ENCODE measurements at regions not wholly inside any gene's neighbourhood (a gene's known extent, or its start where the extent isn't known, plus 50 kb on each side); places are given as distances from the start of the nearest gene placed in this dataset.

DNA sequence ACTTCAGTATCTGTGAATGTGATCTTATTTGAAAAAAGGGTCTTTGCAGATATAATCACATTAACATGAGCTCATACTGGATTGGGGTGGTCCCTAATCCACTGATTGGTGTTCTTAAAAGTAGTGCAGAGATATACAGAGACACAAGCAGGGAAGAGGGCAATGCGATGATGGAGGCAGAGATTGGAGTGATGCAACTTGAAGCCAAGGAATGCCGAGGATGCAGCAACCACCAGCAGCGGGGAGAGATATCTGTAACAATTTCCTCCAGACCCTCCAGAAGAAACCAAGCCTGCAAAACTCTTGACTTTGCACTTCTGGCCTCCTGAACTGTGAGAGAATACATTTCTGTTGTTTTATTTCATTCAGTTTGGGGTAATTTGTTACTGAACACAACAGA, 171.0 kb upstream of the MBNL1 start:
- no peak for DNase-seq (ENCODE audit: low read depth in 2 of 2)

DNA sequence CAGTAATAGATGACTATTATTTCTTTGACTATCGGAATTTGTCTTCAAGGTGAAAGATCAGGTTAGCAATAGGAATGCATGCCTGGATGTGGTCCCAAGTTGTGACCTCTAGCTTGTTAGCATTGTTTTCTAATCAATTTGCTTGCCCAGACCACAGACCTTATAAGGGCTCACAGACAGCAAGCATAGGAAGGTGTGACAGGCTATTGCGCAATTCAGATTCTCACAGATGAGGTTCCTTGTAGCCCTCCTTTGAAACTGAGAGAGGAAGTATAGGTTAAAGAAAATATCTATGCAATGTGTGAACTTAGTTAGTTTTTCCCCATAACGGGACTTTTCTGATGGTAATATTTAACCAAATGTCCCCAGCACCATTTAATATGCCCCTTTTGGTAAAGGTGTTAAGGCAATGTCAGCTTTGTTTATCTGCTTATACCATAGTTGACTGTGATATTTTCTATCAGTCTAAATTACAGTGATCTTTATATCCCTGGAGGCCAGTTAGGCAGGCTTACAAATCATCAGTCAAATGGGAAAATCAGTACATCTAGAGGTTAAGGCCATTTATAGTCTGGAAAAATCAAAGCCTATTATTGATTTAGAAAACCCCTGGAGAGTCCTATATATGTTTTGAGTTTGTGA, 168.1 kb upstream of the MBNL1 start:
- no peak for DNase-seq (ENCODE audit: low read depth in 2 of 2)

DNA sequence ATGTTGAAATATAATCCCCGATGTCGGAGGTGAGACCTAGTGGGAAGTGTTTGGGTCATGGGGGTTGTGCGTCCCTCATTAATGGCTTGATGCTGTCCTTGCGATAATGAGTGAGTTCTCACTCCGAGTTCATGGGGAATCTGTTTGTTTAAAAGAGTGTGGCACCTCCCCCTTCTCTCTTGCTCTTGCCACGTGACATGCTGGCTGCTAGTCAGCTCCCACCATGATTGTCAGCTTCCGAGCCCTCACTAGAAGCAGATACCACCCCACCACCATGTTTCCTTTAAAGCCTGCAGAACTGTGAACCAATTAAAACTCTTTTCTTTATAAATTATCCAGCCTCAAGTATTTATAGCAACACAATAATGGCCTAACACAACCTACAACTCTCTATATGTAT, 166.3 kb upstream of the MBNL1 start:
- DNase-seq (ENCODE audit: low read depth in 2 of 2) = no peak

DNA sequence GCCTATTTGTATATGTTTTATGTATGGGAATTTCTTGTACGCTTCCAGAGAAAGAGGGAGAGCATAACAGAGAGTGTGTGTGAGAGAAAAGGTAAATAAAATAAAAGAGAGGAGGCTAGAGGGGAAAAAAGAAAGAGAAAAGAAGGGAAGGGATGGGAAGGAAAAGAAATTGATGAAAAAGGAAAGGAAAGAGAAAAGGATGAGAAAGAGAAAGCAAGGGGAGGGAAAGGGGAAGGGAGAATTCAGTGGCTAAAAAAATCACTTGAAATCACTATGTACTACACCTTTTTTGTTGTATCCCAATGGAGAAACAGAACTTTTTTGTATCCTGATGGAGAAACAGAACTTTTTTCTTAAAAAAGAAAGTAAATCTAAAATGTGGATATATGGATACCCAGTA, 165.5 kb upstream of the MBNL1 start:
- DNase-seq (ENCODE audit: low read depth in 2 of 2) = no peak

DNA sequence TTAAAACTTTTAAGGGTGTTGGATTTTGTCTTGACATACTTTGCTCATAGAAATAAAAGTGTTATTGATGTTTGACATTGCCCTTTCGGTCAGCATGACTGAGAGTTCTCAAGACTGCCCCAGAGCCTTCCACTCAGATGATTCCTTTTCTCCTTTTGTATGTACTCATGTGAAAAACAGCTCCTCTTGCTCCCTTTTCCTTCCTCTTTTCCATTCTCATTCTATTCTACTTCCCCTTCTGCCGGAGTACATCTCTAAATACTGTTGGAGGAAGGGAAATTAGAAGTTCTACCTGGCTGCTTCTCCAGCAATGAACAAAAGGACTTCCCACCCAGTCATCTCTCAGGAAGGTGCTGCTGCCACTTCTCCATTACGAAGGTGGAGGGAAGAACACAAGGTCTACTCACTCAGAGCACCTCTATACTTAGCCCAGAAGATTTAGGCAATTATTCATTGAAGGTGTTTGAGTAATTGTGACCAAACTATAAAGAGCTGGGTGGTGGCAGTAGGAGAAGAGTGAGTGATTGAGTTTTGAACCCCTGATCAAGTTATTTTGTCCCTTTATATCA, 163.8 kb upstream of the MBNL1 start:
- no peak for DNase-seq (ENCODE audit: low read depth in 2 of 2)

DNA sequence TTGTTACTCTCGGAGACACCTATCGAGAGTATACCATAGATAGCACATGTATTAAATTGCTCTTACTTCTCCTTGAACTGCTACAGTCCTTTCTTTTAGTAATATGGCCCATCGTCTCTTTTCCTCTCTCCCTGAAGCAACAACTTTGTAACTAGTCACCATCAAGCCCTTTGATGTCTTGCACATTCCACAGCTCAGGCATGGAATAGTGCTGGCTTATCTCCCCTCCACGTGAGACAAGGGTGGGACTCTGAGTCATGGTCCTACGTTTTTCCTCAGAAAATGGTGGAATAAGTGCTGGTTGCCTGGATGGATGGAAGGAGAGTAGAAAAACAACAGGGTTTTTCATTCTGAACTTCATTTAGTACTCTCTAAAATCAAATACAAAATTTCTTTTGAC, 163.3 kb upstream of the MBNL1 start:
- DNase-seq (ENCODE audit: low read depth in 2 of 2) = no peak

DNA sequence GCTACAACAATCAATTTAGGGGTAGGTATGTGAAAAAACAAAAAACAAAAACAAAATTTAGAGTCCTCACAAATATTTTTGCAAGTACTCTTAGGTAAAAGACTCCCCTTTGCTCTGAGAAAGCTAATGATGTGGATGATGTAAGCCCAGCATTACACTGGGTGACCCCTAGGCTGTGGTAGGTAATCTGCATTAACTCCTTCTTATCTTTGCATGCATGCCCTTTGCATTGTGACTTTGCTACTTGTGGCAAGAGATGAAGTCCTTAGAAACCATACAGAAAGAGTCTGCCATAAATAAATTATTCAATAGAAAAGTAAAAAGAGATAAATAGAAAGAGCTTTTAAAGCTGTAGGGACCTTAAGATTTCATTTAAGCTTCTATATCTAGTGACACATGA, 159.7 kb upstream of the MBNL1 start:
- DNase-seq (ENCODE audit: low read depth in 2 of 2) = no peak

DNA sequence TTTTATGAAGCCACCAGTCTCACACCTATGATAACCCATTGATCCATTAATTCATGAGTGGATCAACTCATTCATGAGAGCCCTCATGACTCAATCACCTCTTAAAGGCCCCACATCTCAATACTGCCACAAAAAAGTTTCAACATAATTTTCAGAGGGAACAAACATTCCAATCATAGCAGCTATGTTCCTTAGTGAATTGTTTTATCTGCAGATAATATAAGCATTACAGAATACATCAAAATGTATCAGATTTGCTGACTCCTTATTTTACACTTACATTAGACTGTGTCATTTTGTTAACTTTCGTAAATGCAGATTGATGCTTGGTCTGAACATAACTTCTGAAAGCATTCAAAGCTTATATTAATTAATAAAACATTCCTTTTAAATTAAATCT, 155.3 kb upstream of the MBNL1 start:
- DNase-seq (ENCODE audit: low read depth in 2 of 2) = no peak

DNA sequence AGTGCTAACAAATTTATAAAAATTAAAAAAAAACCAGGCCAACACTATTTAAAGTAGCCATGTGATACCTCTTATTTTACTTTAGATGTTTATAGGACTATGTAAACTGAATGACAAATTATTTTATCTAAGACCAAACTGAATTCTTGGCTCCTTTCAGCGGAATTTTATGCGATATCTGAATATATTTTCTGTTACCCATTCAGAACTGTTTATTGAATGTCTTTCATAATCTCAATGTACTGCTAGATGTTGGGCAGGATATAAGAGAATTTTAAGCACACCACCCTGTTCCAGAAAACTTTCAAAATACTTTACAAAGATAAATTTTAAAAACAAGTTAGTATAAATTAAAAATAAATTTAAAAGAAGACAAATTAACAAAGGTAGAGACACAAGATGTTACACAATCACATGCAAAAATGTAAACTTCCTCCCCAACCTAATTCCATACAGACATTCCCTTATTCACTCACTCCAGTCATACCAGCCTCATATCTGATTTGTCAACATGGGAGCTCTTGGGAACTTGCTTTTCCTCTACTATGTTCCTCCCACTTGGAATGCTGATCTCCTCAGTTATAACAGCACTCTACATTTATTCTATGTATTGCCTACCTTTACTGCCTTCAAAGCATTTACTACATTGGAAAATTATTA, 154.6 kb upstream of the MBNL1 start:
- DNase-seq (ENCODE audit: low read depth in 2 of 2) = no peak

DNA sequence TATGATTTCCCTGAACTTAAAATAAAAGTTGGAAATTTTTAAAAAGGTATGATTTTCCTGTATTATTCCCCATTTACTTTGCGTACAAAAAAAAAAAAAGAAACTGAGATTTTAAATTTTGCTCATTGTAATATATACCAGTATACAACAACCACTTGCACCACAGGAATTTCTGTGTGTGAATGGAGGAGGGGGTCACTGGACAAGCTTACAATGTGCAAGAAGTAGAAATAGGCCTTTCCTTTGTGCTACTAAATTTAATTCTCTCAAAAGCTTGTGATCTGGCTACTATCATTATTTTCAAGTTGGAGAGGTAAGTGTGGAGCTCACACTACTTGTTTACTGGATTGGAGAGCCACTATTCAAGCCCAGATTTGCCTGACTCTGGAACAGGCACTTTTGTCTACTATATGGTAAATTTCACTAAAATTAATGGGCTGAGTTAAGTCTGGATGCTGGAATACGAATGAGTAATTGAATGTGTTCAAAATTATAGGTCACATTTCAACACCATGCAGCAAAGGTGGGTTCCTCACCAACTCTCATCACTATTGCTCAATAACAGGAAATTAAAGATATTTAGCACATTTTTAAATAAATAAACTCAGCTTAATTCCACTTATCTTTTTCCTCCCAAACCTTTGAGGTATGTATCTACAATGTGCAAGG, 148.0 kb upstream of the MBNL1 start:
- DNase-seq (ENCODE audit: low read depth in 2 of 2) = no peak

DNA sequence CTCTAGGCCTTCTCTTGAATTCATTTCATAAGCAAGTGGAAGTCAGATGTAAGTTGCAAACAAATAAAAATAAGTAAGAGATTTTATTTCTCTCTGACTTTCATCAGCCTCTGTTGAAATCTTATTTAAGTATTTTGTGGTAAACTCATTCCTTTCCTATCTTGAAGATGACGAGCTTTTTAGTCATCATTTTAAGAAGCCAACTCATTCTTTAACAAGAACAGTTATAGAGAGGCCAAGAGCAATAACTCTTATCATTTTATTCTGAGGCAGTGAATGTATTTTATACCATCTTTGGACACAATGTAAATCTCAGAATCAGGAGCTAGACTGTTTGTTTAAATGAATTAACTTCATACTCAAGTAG, 147.5 kb upstream of the MBNL1 start:
- DNase-seq (ENCODE audit: low read depth in 2 of 2) = no peak

DNA sequence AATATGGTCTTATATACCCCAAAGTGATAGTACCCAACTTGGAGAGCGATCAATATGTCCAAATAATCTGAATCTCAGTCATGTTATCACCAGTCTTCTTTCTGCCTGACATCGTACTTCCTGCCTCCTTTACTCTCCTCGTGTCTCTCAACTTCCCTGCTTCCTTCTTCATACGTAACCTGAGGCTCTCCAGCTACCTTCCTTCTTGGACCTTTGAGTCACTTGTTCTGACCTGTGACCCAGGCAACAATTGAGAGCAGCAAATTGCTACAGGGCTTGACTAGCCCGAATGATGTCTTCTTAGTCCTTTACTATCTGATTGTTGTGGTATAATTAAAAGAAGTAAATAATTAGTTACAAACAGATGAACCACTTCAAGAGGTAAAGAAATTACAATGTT, 145.9 kb upstream of the MBNL1 start:
- DNase-seq (ENCODE audit: low read depth in 2 of 2) = no peak

DNA sequence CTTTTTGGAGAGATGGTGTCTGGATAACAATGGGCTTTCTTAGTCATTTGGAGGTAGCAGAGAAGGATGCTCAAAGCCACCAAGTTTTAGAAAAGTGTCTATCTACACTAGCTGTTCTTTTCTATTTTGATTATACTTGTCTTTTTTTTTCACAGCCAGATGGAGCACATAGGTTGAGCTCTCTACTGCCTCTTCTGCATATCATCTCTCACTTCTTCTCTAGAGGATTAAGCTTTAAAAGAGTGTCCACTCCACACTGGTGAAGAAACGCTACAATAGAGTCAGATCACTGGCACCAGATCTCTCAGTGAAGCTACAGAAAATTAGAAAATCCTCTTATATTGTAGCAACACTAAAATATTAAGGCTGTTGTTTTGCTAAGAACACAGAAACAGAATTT, 145.3 kb upstream of the MBNL1 start:
- DNase-seq (ENCODE audit: low read depth in 2 of 2) = no peak

DNA sequence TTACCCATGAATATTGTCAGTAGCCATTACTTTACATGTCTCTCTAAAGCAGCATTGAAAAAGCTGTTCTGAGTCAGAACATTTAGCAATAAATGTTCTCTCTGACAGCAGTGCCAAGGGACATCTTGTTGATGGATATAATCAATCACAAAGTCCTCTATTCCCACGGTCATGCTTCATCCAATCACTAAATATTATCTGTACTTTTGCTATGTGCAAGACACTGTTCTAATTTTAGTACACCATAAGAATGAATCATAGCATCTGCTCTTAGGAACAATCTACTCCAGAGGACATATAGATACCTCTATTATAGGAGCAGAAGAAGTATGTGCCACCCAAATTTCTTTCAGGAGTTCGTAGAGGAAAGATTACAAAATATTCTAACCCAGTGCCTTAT, 142.5 kb upstream of the MBNL1 start:
- DNase-seq (ENCODE audit: low read depth in 2 of 2) = no peak

DNA sequence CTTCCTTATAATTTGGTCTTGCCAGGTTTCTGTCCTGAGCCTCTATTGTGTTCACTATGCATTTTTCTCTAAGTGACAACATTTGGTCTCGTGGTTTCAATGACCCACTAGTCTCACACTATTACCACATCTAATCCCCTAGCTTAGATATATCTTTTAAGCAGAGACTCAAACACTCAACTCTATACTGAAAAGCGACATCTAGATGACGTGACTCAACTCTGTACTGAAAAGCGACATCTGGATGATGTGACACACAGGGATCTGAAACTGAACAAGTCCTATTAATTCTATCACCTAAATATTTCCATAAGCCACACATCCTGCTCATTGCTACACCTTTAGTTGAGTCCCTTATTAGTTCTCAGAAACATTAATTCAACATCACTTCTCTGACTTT, 141.7 kb upstream of the MBNL1 start:
- DNase-seq (ENCODE audit: low read depth in 2 of 2) = no peak

DNA sequence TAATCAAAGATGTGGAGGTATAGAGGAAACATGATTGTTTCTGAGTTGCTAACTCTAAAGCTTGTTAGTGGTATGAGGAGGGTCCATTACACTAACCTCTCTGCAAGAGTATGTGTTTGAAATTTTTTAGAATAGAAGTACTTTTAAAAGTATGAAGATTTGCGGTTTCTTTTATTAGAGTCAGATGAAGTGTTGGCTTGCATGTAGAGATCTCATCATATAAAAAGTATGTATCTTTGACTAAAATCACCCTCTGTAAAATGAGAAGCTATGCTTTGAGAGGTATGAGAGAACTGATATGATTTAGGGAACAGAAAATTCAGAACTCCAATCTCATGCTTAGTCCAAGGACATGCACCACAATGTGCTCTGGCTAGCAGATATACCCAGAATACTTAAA, 140.4 kb upstream of the MBNL1 start:
- DNase-seq (ENCODE audit: low read depth in 2 of 2) = no peak

DNA sequence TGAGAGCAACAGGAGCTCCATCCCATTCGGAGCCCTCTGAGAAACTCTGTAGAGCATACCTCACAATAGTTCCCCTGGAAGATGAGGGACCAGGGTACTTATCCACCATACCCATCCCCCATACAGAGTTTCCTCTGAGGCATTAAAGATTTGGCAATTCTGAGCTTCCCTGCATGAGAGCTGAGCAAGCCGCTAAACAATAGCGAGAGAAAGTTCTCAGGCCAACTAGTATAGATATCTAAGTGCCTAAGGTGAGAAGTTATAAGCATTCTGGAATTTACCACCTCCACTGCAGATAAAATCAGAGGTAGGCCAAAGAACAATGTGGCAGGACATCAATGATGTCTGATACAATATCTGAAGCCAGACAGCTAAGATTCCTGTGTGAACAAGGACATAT, 129.1 kb upstream of the MBNL1 start:
- no peak for DNase-seq (ENCODE audit: low read depth in 2 of 2)

DNA sequence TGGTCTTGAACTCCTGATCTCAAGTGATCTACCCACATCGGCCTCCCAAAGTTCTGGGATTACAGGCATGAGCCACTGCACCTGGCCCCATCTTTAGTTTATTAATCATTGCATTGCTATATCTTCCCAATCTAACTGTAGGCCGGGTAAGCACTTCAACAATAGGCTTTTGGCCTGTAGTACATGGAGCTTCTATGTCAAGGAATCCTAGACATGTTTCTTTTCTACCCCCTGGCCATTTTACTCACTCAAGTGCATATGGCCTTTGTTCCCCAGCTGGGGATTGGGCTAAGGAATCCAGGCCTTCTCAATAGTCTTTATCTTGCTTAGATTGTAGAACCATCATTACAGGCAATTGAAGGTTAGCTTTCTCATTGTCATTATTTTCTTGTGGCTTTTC, 122.3 kb upstream of the MBNL1 start:
- no peak for DNase-seq (ENCODE audit: low read depth in 2 of 2)

DNA sequence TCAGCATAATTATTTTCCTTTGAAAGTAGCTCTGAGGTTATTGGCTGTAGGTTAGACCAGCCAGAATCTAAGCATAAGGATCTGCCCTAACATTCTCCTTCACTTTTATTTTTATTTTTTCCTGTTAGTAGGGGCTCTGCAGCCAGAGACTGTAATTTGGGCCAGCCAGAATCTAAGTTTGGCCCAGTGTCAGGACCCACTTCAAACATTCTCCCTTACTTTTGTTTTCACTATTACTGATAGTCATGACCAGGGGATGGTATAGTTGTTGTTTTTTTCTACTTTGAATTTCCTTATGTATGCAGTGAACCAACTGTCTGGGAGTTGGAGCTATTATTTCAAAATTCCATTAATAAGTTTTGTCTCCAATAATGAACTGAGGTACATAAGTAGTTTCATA, 121.0 kb upstream of the MBNL1 start:
- no peak for DNase-seq (ENCODE audit: low read depth in 2 of 2)

DNA sequence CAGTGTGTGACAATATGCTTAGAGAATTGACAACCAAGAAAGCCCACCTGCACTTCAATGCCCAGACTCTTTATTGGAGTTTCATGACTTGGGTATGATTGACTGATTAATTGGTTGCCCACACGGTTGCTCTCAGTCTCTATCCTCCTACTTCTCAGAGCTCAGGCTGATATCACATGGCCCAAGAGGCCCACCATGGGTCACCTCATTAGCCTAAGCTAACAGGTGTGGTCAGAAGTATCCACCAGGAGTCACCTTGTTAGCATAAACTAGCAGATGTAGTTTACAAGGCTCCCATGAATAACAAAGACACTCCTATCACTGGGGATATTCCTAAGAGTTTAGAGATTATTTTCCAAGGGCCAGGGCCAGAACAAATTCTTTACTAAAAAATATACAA, 120.2 kb upstream of the MBNL1 start:
- DNase-seq (ENCODE audit: low read depth in 2 of 2) = no peak

DNA sequence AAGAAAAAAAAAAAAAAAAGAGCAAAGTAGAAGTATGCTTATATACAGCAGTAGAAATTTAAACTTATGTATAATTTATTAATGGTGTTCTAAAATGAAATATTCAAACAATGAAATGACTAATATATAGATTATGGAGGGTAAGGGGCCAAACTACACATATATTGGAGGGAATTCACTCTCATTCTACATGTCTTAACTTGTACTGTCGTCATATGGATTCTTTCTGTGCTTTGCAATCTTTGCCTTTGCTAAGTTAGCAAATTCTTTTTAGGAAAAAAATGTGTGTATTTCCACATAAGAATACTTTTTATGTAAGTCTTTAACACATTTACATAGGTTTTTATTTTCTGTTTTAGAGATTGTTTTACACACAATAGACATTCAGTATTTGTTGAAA, 118.9 kb upstream of the MBNL1 start:
- no peak for DNase-seq (ENCODE audit: low read depth in 2 of 2)

DNA sequence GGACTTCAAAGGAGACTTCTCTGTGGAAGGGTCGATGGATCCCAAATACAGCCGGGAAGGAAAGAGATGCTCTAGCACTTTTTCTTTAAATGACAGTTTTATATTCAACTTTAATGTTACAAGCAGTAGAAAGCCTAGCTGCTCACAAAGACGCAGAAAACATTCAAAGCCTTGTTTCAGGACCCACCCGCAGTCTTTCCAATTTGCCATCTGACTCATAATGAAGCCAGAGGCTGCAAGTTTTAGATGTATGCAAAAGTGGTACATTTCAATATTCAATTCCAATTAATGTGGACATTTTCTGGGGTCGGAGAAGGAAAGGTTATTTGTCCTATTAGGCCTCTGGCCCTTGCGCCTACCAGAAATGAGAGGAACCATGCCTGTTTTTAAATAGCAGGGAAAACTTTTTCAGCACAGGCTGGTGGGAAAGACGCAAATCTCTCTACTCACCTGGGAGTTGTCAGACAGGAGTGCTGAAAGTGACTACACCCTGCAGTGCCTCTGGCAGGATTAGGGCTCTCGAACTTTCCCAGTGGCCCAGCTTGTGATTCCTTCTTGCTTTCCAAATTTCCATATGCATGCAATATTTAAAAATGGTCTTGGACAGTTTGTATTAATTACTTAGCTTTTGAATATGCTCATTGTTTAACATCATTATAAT, 117.4 kb upstream of the MBNL1 start:
- no peak for DNase-seq (ENCODE audit: low read depth in 2 of 2)

Data from stimulated activated CD4-positive, alpha-beta T cell treated with anti-CD3 and anti-CD28 coated beads, Interleukin-1b, Interleukin-23, amount 100 ng/mL, for 4 hours (primary cell).